MM.1S (cell line): ENCODE measurements at regions not wholly inside any gene's neighbourhood (a gene's known extent, or its start where the extent isn't known, plus 50 kb on each side); places are given as distances from the start of the nearest gene placed in this dataset.

ENCODE experiments used
- DNase-seq: peaks from one replicate; pipeline ENCODE4 v3.0.0-alpha.2; 2015
- H2AFZ ChIP-seq: fragments of 300-600 bp; sonication (generic); 2 replicates; pipeline ENCODE4 v1.6.0; 2016; ENCODE audit warnings: antibody characterized with exemption, low read length
- H3F3A ChIP-seq: fragments of 300-600 bp; sonication (generic); 2 replicates; pipeline ENCODE4 v1.6.1; 2016; ENCODE audit warnings: mild to moderate bottlenecking, antibody characterized with exemption, low read length, moderate library complexity, mixed read lengths; ENCODE audit not compliant: insufficient read depth
- H3K27ac ChIP-seq: fragments of 300-600 bp; sonication (generic); 2 replicates; pipeline ENCODE4 v1.5.1; 2016; ENCODE audit warnings: mild to moderate bottlenecking, low read length
- H3K27me3 ChIP-seq: fragments of 300-600 bp; sonication (generic); replicated peaks from 2 replicates; pipeline ENCODE4 v1.6.0; 2016; ENCODE audit warnings: low read length; ENCODE audit not compliant: insufficient read depth
- H3K36me3 ChIP-seq: fragments of 300-600 bp; sonication (generic); replicated peaks from 2 replicates; pipeline ENCODE4 v1.6.1; 2016; ENCODE audit warnings: mild to moderate bottlenecking, low read length, mixed read lengths; ENCODE audit not compliant: insufficient read depth
- H3K4me1 ChIP-seq: fragments of 300-600 bp; sonication (generic); 2 replicates; pipeline ENCODE4 v1.6.1; 2016; ENCODE audit warnings: low read length, mixed read lengths
- H3K4me2 ChIP-seq: fragments of 300-600 bp; sonication (generic); 2 replicates; pipeline ENCODE4 v1.6.0; 2016; ENCODE audit warnings: low read depth, low read length
- H3K4me3 ChIP-seq: fragments of 300-600 bp; sonication (generic); 2 replicates; pipeline ENCODE4 v1.5.1; 2016; ENCODE audit warnings: low read length, mixed read lengths
- H3K79me2 ChIP-seq: fragments of 300-600 bp; sonication (generic); 2 replicates; pipeline ENCODE4 v1.6.1; 2016; ENCODE audit warnings: mixed run types, low read length, mixed read lengths
- H3K9ac ChIP-seq: fragments of 300-600 bp; sonication (generic); 2 replicates; pipeline ENCODE4 v1.6.1; 2016; ENCODE audit warnings: low read length, mixed read lengths
- H3K9me2 ChIP-seq: fragments of 300-600 bp; sonication (generic); replicated peaks from 2 replicates; pipeline ENCODE4 v1.6.1; 2016; ENCODE audit warnings: mild to moderate bottlenecking, low read length, mixed read lengths; ENCODE audit not compliant: insufficient read depth
- H3K9me3 ChIP-seq: fragments of 300-600 bp; sonication (generic); replicated peaks from 2 replicates; pipeline ENCODE4 v1.6.1; 2016; ENCODE audit warnings: mild to moderate bottlenecking, low read length, mixed read lengths; ENCODE audit not compliant: insufficient read depth
- H4K20me1 ChIP-seq: fragments of 300-600 bp; sonication (generic); 2 replicates; pipeline ENCODE4 v1.6.1; 2016; ENCODE audit warnings: mild to moderate bottlenecking, low read length, moderate library complexity, mixed read lengths; ENCODE audit not compliant: insufficient read depth
- EZH2 ChIP-seq: fragments of 300-600 bp; sonication (generic); optimal IDR thresholded peaks from 2 replicates; pipeline ENCODE3; 2017; ENCODE audit warnings: low read depth, mild to moderate bottlenecking, antibody characterized with exemption, low read length, mixed read lengths
- EZH2phosphoT487 ChIP-seq: fragments of 300-600 bp; sonication (generic); IDR thresholded peaks from 2 replicates; pipeline ENCODE4 v1.6.1; 2018; ENCODE audit warnings: antibody characterized with exemption, low read length
- TF ChIP-seq, protein P1 (sequence below): fragments of 300-600 bp; sonication (generic); IDR thresholded peaks from 2 replicates; pipeline ENCODE4 v1.5.1; 2016; ENCODE audit warnings: antibody characterized with exemption, low read length, mixed read lengths

GRCh38 chr12:124694250-124694649 lies 126.8 kb upstream of the NCOR2 start:
- H3K9ac ChIP-seq, result no peak overlapping the region

DNA sequence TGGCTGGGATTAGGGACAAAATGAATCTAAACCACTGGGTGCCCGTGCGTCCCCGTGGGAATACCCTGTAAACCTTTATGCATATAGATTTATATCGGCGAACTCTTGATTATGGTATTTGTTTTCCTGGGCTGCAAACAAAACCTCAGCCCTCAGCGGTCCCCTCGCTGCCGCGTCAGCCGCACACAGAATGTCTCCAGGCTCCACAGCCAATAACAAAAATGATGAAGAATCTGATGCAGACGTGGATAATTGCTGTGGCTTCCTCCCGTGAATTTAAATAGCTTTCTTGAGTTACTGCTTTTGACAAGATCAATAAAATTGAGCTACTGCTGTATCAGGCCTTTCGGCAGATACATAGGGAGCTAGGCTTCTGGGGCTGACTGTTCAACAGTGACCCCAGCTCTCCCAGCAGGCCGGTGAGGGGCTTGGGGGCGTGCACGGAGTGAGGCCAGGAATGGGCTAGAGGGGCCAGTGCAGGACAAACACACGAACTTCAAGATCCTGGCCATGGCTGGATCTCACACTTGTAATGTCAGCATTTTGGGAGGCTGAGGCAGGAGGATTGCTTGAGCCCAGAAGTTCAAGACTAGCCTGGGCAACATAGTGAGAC lies 125.8 kb upstream of the NCOR2 start:
- TF ChIP-seq EZH2 (no peak), EZH2phosphoT487 (no peak)
- TF ChIP-seq, protein P1, sequence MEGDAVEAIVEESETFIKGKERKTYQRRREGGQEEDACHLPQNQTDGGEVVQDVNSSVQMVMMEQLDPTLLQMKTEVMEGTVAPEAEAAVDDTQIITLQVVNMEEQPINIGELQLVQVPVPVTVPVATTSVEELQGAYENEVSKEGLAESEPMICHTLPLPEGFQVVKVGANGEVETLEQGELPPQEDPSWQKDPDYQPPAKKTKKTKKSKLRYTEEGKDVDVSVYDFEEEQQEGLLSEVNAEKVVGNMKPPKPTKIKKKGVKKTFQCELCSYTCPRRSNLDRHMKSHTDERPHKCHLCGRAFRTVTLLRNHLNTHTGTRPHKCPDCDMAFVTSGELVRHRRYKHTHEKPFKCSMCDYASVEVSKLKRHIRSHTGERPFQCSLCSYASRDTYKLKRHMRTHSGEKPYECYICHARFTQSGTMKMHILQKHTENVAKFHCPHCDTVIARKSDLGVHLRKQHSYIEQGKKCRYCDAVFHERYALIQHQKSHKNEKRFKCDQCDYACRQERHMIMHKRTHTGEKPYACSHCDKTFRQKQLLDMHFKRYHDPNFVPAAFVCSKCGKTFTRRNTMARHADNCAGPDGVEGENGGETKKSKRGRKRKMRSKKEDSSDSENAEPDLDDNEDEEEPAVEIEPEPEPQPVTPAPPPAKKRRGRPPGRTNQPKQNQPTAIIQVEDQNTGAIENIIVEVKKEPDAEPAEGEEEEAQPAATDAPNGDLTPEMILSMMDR, result no peak
- H3K4me3 ChIP-seq, result no peak overlapping the region
- H2AFZ ChIP-seq, result no peak overlapping the region
- H3K27ac ChIP-seq, result no peak overlapping the region
- H3F3A ChIP-seq, result no peaks in the 10 kb centered on the region
- H3K9ac ChIP-seq, result no peak overlapping the region
- no peaks in the 10 kb centered on the region for H3K9me2 ChIP-seq
- H3K4me1 ChIP-seq, result peaks cover 6% of the 10 kb centered on the region; the same call in 1 of the 2 replicates
- H4K20me1 ChIP-seq, result no peaks in the 10 kb centered on the region
- no peak for DNase-seq
- no peaks in the 10 kb centered on the region for H3K27me3 ChIP-seq
- H3K36me3 ChIP-seq, result no peaks in the 10 kb centered on the region
- H3K9me3 ChIP-seq, result no peaks in the 10 kb centered on the region
- H3K79me2 ChIP-seq, result no peaks in the 10 kb centered on the region
- no peak overlapping the region for H3K4me2 ChIP-seq

More at GRCh38 chr12:124694250-124694649, 126.8 kb upstream of the NCOR2 start:
- Histone ChIP-seq H3K4me1 (peaks cover 6% of the 10 kb centered on the region; the same call in 1 of the 2 replicates), H4K20me1 (no peaks in the 10 kb centered on the region), H3F3A (no peaks in the 10 kb centered on the region), H3K27me3 (no peaks in the 10 kb centered on the region), H3K36me3 (no peaks in the 10 kb centered on the region), H2AFZ (no peak overlapping the region), H3K79me2 (no peaks in the 10 kb centered on the region), H3K9me3 (no peaks in the 10 kb centered on the region), H3K4me2 (peak overlapping the region; percentile 27; the same call in 1 of the 2 replicates), H3K4me3 (no peak overlapping the region), H3K27ac (no peak overlapping the region), H3K9me2 (no peaks in the 10 kb centered on the region)
- no peak for TF ChIP-seq EZH2
- TF ChIP-seq, protein P1, result no peak
- TF ChIP-seq EZH2phosphoT487, result no peak
- peak; percentile 72 for DNase-seq

DNA sequence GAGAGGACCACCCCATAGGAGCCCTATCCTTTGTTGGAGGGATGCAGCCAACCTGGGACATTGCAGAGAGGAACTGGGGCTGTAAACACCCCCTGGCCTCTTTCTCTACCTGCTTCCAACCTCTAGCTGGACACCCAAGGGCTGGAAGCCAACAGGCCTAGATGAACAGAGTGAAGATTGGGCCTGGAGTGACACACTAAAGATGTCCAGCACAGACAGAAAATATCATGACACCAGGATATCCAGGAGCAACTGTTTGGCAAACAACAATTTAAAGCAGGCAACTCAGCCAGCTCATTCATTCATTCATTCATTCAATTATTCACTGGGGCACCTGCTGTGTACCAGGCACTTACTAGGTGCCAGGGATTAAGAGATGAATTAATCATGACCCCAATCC lies 125.0 kb upstream of the NCOR2 start:
- Histone ChIP-seq H3K79me2 (no peaks in the 10 kb centered on the region), H3K9ac (no peak overlapping the region), H3K4me3 (no peak overlapping the region), H2AFZ (no peak overlapping the region), H3K36me3 (no peaks in the 10 kb centered on the region), H3F3A (no peaks in the 10 kb centered on the region), H3K9me2 (no peaks in the 10 kb centered on the region), H3K27me3 (no peaks in the 10 kb centered on the region), H4K20me1 (no peaks in the 10 kb centered on the region), H3K27ac (no peak overlapping the region), H3K4me1 (peaks cover 6% of the 10 kb centered on the region; the same call in 1 of the 2 replicates), H3K4me2 (no peak overlapping the region), H3K9me3 (no peaks in the 10 kb centered on the region)
- DNase-seq, result no peak
- TF ChIP-seq, protein P1, result no peak
- TF ChIP-seq EZH2 (no peak), EZH2phosphoT487 (no peak)
